SK-N-SH (cell line): ENCODE measurements at regions not wholly inside any gene's neighbourhood (a gene's known extent, or its start where the extent isn't known, plus 50 kb on each side); places are given as distances from the start of the nearest gene placed in this dataset.

Source experiments
- CTCF ChIP-seq: fragments of 200-600 bp; sonication (generic); IDR thresholded peaks from 2 replicates; pipeline ENCODE4 v1.6.1; 2017; ENCODE audit warnings: antibody characterized with exemption, mild to moderate bottlenecking, moderate library complexity
- FOXJ3 ChIP-seq: sonication (generic); formaldehyde crosslinking; IDR thresholded peaks from 2 replicates; pipeline ENCODE4 v1.5.1; 2020; ENCODE audit warnings: mild to moderate bottlenecking, missing genetic modification reagents
- GABPA ChIP-seq: IDR thresholded peaks from 2 replicates; pipeline ENCODE4 v1.4.0; 2012; ENCODE audit warnings: low read depth, mild to moderate bottlenecking
- POLR2AphosphoS5 ChIP-seq: IDR thresholded peaks from 2 replicates; pipeline ENCODE4 v1.6.1; 2012; ENCODE audit warnings: low read depth, low read length
- RAD21 ChIP-seq: IDR thresholded peaks from 2 replicates; pipeline ENCODE4 v1.6.1; 2012; ENCODE audit warnings: mild to moderate bottlenecking, low read length
- REST ChIP-seq: IDR thresholded peaks from 2 replicates; pipeline ENCODE4 v1.6.1; 2012; ENCODE audit warnings: mild to moderate bottlenecking, low read depth, low read length, moderate library complexity
- RXRA ChIP-seq: IDR thresholded peaks from 2 replicates; pipeline ENCODE4 v1.4.0; 2012; ENCODE audit warnings: low read depth, mild to moderate bottlenecking, borderline replicate concordance
- USF1 ChIP-seq: IDR thresholded peaks from 2 replicates; pipeline ENCODE4 v1.4.0; 2012; ENCODE audit warnings: low read depth, borderline replicate concordance
- YY1 ChIP-seq: IDR thresholded peaks from 2 replicates; pipeline ENCODE4 v1.4.0; 2012; ENCODE audit warnings: low read depth, mild to moderate bottlenecking

- TF ChIP-seq RAD21 (no peak), CTCF (no peak), REST (no peak), USF1 (no peak), YY1 (no peak), FOXJ3 (no peak), POLR2AphosphoS5 (no peak), RXRA (no peak), GABPA (no peak)
These were observed 296.1 kb upstream of the ANKRD50 start for GRCh38 chr4:125008676-125009075.
